Mesenchymal stem cell (in vitro differentiated cells and primary cell): ENCODE measurements at regions not wholly inside any gene's neighbourhood (a gene's known extent, or its start where the extent isn't known, plus 50 kb on each side); places are given as distances from the start of the nearest gene placed in this dataset.
A peak's percentile ranks its signal among the peaks of the same experiment; 100 is the strongest.

Source experiments
- DNase-seq: peaks from one replicate; pipeline ENCODE4 v3.0.0-alpha.2; 2013
- H2AFZ ChIP-seq: one replicate; pipeline ENCODE4 v1.6.1; 2013; ENCODE audit warnings: low read depth, mild to moderate bottlenecking, control low read depth, inconsistent platforms, low read length, moderate library complexity
- H2AK5ac ChIP-seq: 2 replicates; pipeline ENCODE4 v1.6.1; 2013; ENCODE audit warnings: low read length, moderate library complexity, mild to moderate bottlenecking, inconsistent platforms; ENCODE audit not compliant: severe bottlenecking
- H2BK120ac ChIP-seq: one replicate; pipeline ENCODE4 v1.6.1; 2013; ENCODE audit warnings: low read depth, mild to moderate bottlenecking, inconsistent platforms, low read length, moderate library complexity
- H2BK12ac ChIP-seq, 2 experiments: one replicate each; pipeline ENCODE4 v1.6.1; 2013; ENCODE audit warnings: inconsistent platforms in 2 of 2, low read length in 2 of 2, mild to moderate bottlenecking in 2 of 2, moderate library complexity in 2 of 2, control low read depth in 1 of 2
- H2BK15ac ChIP-seq: one replicate; pipeline ENCODE4 v1.6.1; 2013; ENCODE audit warnings: mild to moderate bottlenecking, low read depth, inconsistent platforms; ENCODE audit not compliant: poor library complexity, severe bottlenecking
- H2BK5ac ChIP-seq: 2 replicates; pipeline ENCODE4 v1.6.1; 2013; ENCODE audit warnings: low read depth, mild to moderate bottlenecking, low read length, control low read depth, inconsistent platforms; ENCODE audit not compliant: poor library complexity, severe bottlenecking
- H3K14ac ChIP-seq, 2 experiments: one replicate each; pipeline ENCODE4 v1.6.1; 2013; ENCODE audit warnings: inconsistent platforms in 2 of 2, low read length in 2 of 2, control low read depth in 1 of 2, mild to moderate bottlenecking in 1 of 2, moderate library complexity in 1 of 2
- H3K18ac ChIP-seq, 2 experiments: one replicate each; pipeline ENCODE4 v1.6.1; 2013; ENCODE audit warnings: inconsistent platforms in 2 of 2, low read length in 2 of 2, control low read depth in 1 of 2, low read depth in 1 of 2, mild to moderate bottlenecking in 1 of 2
- H3K23ac ChIP-seq, 2 experiments: one replicate each; pipeline ENCODE4 v1.6.1; 2013; ENCODE audit warnings: inconsistent platforms in 2 of 2, low read length in 2 of 2, mild to moderate bottlenecking in 2 of 2, moderate library complexity in 2 of 2, control low read depth in 1 of 2
- H3K27ac ChIP-seq: 2 replicates; pipeline ENCODE4 v1.5.1; 2013; ENCODE audit warnings: mild to moderate bottlenecking, moderate library complexity, low read length, control low read depth, inconsistent platforms; ENCODE audit not compliant: poor library complexity, severe bottlenecking
- H3K27me3 ChIP-seq, 2 experiments: 2 replicates each; pipeline versions ENCODE4 v1.6.1 to v1.7.0; 2013; ENCODE audit warnings: low read length in 2 of 2, mild to moderate bottlenecking in 2 of 2, moderate library complexity in 2 of 2, control low read depth in 1 of 2, inconsistent platforms in 1 of 2; ENCODE audit not compliant: control insufficient read depth in 1 of 2, insufficient read depth in 1 of 2
- H3K36me3 ChIP-seq, 2 experiments: 2 replicates each; pipeline versions ENCODE4 v1.6.1 to v1.7.0; 2013; ENCODE audit warnings: low read length in 2 of 2, control low read depth in 1 of 2, inconsistent platforms in 1 of 2, low read depth in 1 of 2, mild to moderate bottlenecking in 1 of 2; ENCODE audit not compliant: insufficient read depth in 2 of 2, control insufficient read depth in 1 of 2
- H3K4ac ChIP-seq, 2 experiments: one replicate each; pipeline ENCODE4 v1.6.1; 2013; ENCODE audit warnings: inconsistent platforms in 2 of 2, low read length in 2 of 2, mild to moderate bottlenecking in 2 of 2, moderate library complexity in 2 of 2, control low read depth in 1 of 2, low read depth in 1 of 2
- H3K4me1 ChIP-seq: 2 replicates; pipeline ENCODE4 v1.6.1; 2013; ENCODE audit warnings: low read depth, low read length, control low read depth; ENCODE audit not compliant: control insufficient read depth, insufficient read depth
- H3K4me2 ChIP-seq: 2 replicates; pipeline ENCODE4 v1.6.1; 2013; ENCODE audit warnings: low read length, mild to moderate bottlenecking, inconsistent platforms; ENCODE audit not compliant: poor library complexity, severe bottlenecking
- H3K4me3 ChIP-seq, 2 experiments: 2 replicates each; pipeline versions ENCODE4 v1.5.1 to v1.7.0; 2013; ENCODE audit warnings: low read length in 2 of 2, mild to moderate bottlenecking in 2 of 2, control low read depth in 1 of 2, low read depth in 1 of 2; ENCODE audit not compliant: insufficient read depth in 1 of 2
- H3K79me1 ChIP-seq: replicated peaks from 2 replicates; pipeline ENCODE4 v1.6.1; 2013; ENCODE audit warnings: mild to moderate bottlenecking, control low read depth, low read length, inconsistent platforms; ENCODE audit not compliant: poor library complexity, severe bottlenecking
- H3K9ac ChIP-seq: 2 replicates; pipeline ENCODE4 v1.7.0; 2013; ENCODE audit warnings: mild to moderate bottlenecking, low read length, moderate library complexity
- H3K9me3 ChIP-seq: 2 replicates; pipeline ENCODE4 v1.7.0; 2013; ENCODE audit warnings: mild to moderate bottlenecking, low read length; ENCODE audit not compliant: control insufficient read depth
- H4K8ac ChIP-seq: one replicate; pipeline ENCODE4 v1.6.1; 2013; ENCODE audit warnings: inconsistent platforms, mild to moderate bottlenecking, low read length, moderate library complexity
- H4K91ac ChIP-seq: one replicate; pipeline ENCODE4 v1.6.1; 2013; ENCODE audit warnings: mild to moderate bottlenecking, low read length, inconsistent platforms
- WGBS: methylation state at CpG from one replicate; pipeline ENCODE4 v1.1.7; 2013; ENCODE audit warnings: mixed read lengths; 5-methylcytosine and 5-hydroxymethylcytosine counted together

DNA sequence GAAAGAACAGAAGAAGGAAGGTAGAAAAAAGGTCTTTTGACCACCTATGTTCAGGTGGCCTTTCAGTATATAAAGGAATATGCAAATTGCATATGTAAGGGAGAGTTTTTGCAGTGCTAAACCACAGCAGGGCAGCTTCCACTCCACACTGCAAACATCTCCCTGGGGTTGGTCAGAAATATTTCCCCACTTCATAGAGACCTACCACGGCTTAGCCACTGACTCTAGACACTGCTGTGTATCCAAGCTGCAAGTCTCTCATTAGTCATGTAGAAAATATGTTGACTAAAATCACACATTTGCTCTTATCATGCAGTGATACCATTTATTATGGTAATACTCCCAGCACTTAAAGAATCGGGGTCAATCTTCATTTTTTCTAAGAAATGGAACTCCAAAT, 214.9 kb upstream of the NR2F2 start:
- no peaks in the 10 kb centered on the region for H3K9me3 ChIP-seq
- no peak overlapping the region for H3K9ac ChIP-seq
- H4K91ac ChIP-seq: no peak overlapping the region
- no peak overlapping the region for H3K18ac ChIP-seq
- no peak overlapping the region for H2AFZ ChIP-seq
- H3K23ac ChIP-seq: no peak overlapping the region
- peaks cover 5% of the 10 kb centered on the region for H3K4me1 ChIP-seq
- no peaks in the 10 kb centered on the region for H3K36me3 ChIP-seq
- H3K14ac ChIP-seq: no peak overlapping the region
- H3K4me2 ChIP-seq: no peak overlapping the region
- H3K27me3 ChIP-seq: no peaks in the 10 kb centered on the region
- peak overlapping the region; percentile 24 for H3K27ac ChIP-seq
- peak; percentile 67 for DNase-seq
- H2BK15ac ChIP-seq: no peak overlapping the region
- peak overlapping the region; percentile 50 for H2BK5ac ChIP-seq
- H2BK120ac ChIP-seq: no peak overlapping the region
- no peak overlapping the region for H4K8ac ChIP-seq
- WGBS: 33% methylated on average over 2 of the region's 2 CpGs
- no peak overlapping the region for H2BK12ac ChIP-seq
- H3K79me1 ChIP-seq: no peaks in the 10 kb centered on the region
- H3K4me3 ChIP-seq: no peak overlapping the region
- H3K4ac ChIP-seq: no peak overlapping the region
- H2AK5ac ChIP-seq: no peak overlapping the region

DNA sequence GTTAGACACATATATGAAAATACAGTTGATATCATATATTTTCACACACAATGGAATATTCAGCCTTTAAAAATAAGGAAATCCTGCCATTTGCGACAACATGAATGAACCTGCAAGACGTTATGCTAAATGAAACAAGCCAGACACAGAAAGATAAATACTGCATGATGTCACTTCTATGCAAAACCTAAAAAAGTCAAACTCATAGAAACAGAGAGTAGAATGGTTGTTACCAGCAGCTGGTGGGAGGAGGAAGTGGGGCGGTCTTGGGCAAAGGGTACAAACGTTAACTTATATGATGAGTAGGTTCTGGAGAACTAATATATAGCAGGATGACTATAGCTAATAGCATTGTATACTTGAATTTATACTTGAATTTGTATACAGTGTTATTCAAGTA, 213.2 kb upstream of the NR2F2 start:
- no peaks in the 10 kb centered on the region for H3K9me3 ChIP-seq
- no peak overlapping the region for H3K9ac ChIP-seq
- H2BK120ac ChIP-seq: no peak overlapping the region
- no peak for DNase-seq
- peaks cover 5% of the 10 kb centered on the region for H3K4me1 ChIP-seq
- no peak overlapping the region for H2AFZ ChIP-seq
- WGBS: 83% methylated on average over 2 of the region's 4 CpGs
- no peak overlapping the region for H4K8ac ChIP-seq
- no peak overlapping the region for H3K4ac ChIP-seq
- H3K36me3 ChIP-seq: no peaks in the 10 kb centered on the region
- H2BK5ac ChIP-seq: no peak overlapping the region
- H3K79me1 ChIP-seq: no peaks in the 10 kb centered on the region
- H2BK15ac ChIP-seq: no peak overlapping the region
- no peak overlapping the region for H3K4me3 ChIP-seq
- no peak overlapping the region for H4K91ac ChIP-seq
- no peak overlapping the region for H3K23ac ChIP-seq
- H3K18ac ChIP-seq: no peak overlapping the region
- H2BK12ac ChIP-seq: no peak overlapping the region
- H3K14ac ChIP-seq: no peak overlapping the region
- H2AK5ac ChIP-seq: no peak overlapping the region
- H3K27me3 ChIP-seq: no peaks in the 10 kb centered on the region
- H3K4me2 ChIP-seq: no peak overlapping the region
- H3K27ac ChIP-seq: no peak overlapping the region

DNA sequence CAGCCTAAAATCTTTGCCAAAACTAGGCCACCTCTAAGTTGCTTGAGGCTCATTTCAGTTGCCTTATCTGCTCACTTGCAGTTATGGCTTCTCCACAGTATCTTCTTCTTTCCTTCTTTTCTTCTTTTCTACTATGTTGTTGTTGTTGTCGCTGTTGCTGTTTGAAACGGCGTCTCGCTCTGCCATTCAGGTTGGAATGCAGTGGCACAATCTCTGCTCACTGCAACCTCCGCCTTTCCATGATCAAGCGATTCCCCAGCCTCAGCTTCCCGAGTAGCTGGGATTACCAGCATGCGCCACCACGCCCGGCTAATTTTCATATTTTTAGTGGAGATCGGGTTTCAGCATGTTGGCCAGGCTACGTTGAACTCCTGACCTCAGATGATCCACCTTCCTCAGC, 210.8 kb upstream of the NR2F2 start:
- Histone ChIP-seq H2BK12ac (no peak overlapping the region), H3K79me1 (no peaks in the 10 kb centered on the region), H3K27ac (no peak overlapping the region), H3K4me2 (no peak overlapping the region), H2AFZ (no peak overlapping the region), H3K9me3 (no peaks in the 10 kb centered on the region), H3K9ac (no peak overlapping the region), H3K23ac (no peak overlapping the region), H2BK15ac (no peak overlapping the region), H3K4me1 (peaks cover 4% of the 10 kb centered on the region), H3K18ac (no peak overlapping the region), H2AK5ac (no peak overlapping the region), H3K14ac (no peak overlapping the region), H3K36me3 (peaks cover 0 to 4% of the 10 kb centered on the region in 2 experiments), H3K4ac (no peak overlapping the region), H3K27me3 (no peaks in the 10 kb centered on the region), H2BK120ac (no peak overlapping the region), H3K4me3 (no peak overlapping the region), H4K91ac (no peak overlapping the region), H4K8ac (no peak overlapping the region), H2BK5ac (no peak overlapping the region)
- 88% methylated on average over 12 of the region's 12 CpGs for WGBS
- DNase-seq: no peak

DNA sequence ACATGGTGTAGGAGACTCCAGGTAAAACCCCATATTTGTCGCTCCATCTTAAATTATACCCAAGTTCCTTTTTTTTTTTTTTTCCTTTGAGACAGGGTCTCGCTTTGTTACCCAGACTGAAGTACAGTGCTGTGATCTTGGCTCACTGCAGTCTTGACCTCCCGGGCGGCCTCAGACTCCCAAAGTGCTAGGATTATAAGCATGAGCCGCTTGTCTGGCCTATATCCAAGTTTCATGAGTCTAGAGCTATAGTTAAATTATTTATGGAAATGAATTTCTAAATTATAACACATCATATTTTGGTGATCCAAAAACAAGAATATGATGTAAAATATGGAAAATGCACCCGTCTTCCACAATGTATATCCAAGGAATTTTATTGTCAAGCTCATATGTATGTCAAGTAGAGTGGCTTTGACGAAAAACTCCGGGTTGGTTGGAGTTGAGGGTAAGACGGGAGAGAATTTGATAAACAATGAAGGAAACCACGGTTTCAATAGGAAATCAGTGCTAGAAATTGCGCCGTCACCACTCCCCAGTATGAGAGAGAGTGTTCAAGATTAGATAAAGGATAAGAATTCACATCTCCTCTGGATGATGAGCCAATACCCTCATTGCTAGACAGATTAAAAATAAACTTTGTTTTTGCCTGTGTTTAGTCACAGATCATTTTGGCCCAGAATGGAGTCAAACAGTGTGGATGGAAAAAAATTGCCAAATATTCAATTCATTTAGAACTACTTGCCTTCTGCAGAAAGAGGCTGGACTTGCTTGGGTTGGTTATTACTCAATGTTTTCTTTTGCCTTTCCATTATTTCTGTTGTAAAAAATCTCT, 209.2 kb upstream of the NR2F2 start:
- Histone ChIP-seq H3K14ac (no peak overlapping the region), H3K36me3 (peaks cover 0 to 4% of the 10 kb centered on the region in 2 experiments), H3K18ac (no peak overlapping the region), H3K4ac (no peak overlapping the region), H2BK12ac (no peak overlapping the region), H2BK120ac (no peak overlapping the region), H3K79me1 (no peaks in the 10 kb centered on the region), H2AK5ac (no peak overlapping the region), H3K9me3 (no peaks in the 10 kb centered on the region), H3K27ac (no peak overlapping the region), H3K4me1 (peaks cover 3% of the 10 kb centered on the region), H3K4me2 (no peak overlapping the region), H3K4me3 (peak overlapping the region in 1 of 2 experiments; percentile 29), H2BK15ac (no peak overlapping the region), H4K91ac (no peak overlapping the region), H3K9ac (peak overlapping the region; percentile 3), H2AFZ (no peak overlapping the region), H3K23ac (no peak overlapping the region), H2BK5ac (no peak overlapping the region), H4K8ac (no peak overlapping the region), H3K27me3 (no peaks in the 10 kb centered on the region)
- WGBS: 79% methylated on average over 8 of the region's 12 CpGs
- DNase-seq: peak; percentile 6
